Urothelium cell line (cell line): ENCODE measurements at regions not wholly inside any gene's neighbourhood (a gene's known extent, or its start where the extent isn't known, plus 50 kb on each side); places are given as distances from the start of the nearest gene placed in this dataset.
A peak's percentile ranks its signal among the peaks of the same experiment; 100 is the strongest.

Experiments
- DNase-seq: peaks from one replicate; pipeline ENCODE4 v3.0.0; 2011; ENCODE audit warnings: low spot score, mixed read lengths
- FAIRE-seq: peaks from 2 replicates; lab custom pipeline; 2011; peaks lifted over from hg19 to GRCh38; lab: Jason Lieb, UNC

- FAIRE-seq (no peak), DNase-seq (no peak)
Measured at GRCh38 chr15:93159930-93160329, 70.9 kb upstream of the RGMA start.

- FAIRE-seq (no peak), DNase-seq (no peak)
Measured at GRCh38 chr15:93158097-93158900, 69.3 kb upstream of the RGMA start.

GRCh38 chr15:93154666-93155065, 65.7 kb upstream of the RGMA start:
- DNase-seq = no peak
- FAIRE-seq = no peak

GRCh38 chr15:93152951-93153350, 63.9 kb upstream of the RGMA start:
- DNase-seq (peak; percentile 60), FAIRE-seq (no peak)

- no peak for FAIRE-seq
- DNase-seq = no peak
Measured at GRCh38 chr15:93152360-93152759, 63.3 kb upstream of the RGMA start.

- FAIRE-seq = no peak
- peak; percentile 68 for DNase-seq
Measured at GRCh38 chr15:93150910-93151881, 62.2 kb upstream of the RGMA start.

- DNase-seq (no peak), FAIRE-seq (no peak)
Measured at GRCh38 chr15:93146601-93147000, 57.6 kb upstream of the RGMA start.

- DNase-seq = no peak
- no peak for FAIRE-seq
Measured at GRCh38 chr15:93146196-93146595, 57.2 kb upstream of the RGMA start.

- DNase-seq (no peak), FAIRE-seq (no peak)
Measured at GRCh38 chr15:93144463-93145236, 55.6 kb upstream of the RGMA start.

GRCh38 chr15:93143186-93143585, 54.2 kb upstream of the RGMA start:
- FAIRE-seq (no peak), DNase-seq (no peak)

- DNase-seq = no peak
- no peak for FAIRE-seq
Measured at GRCh38 chr15:93141371-93141794, 52.4 kb upstream of the RGMA start.

- FAIRE-seq (no peak), DNase-seq (no peak)
Measured at GRCh38 chr15:93139436-93139835, 50.4 kb upstream of the RGMA start.

- DNase-seq (no peak), FAIRE-seq (no peak)
Measured at GRCh38 chr15:93138681-93139250, 49.8 kb upstream of the RGMA start.
